CD14-positive monocyte (primary cell): ENCODE measurements at regions not wholly inside any gene's neighbourhood (a gene's known extent, or its start where the extent isn't known, plus 50 kb on each side); places are given as distances from the start of the nearest gene placed in this dataset.

Source experiments
- DNase-seq, 3 donors: peaks; one replicate each; pipeline ENCODE4 v3.0.0-alpha.2; 2011 to 2022
- H2AFZ ChIP-seq: 2 replicates; pipeline ENCODE4 v1.6.0; 2012; ENCODE audit warnings: mild to moderate bottlenecking, low read depth, low read length, inconsistent platforms; ENCODE audit not compliant: insufficient read depth, poor library complexity, severe bottlenecking
- H3K27ac ChIP-seq, 2 donors: 1 replicate in 1 of 2; 2 replicates in 1 of 2; pipeline ENCODE4 v1.5.1; 2012 to 2013; ENCODE audit warnings: low read length in 2 of 2, control low read depth in 1 of 2, inconsistent platforms in 1 of 2, low read depth in 1 of 2, mild to moderate bottlenecking in 1 of 2
- H3K27me3 ChIP-seq, 2 donors: one replicate each; pipeline versions ENCODE4 v1.6.0 to v1.6.1; 2011 to 2013; ENCODE audit warnings: low read length in 2 of 2; ENCODE audit not compliant: control insufficient read depth in 2 of 2, insufficient read depth in 2 of 2
- H3K36me3 ChIP-seq, 2 donors: replicated peaks in 1 of 2; 1 replicate in 1 of 2; 2 replicates in 1 of 2; pipeline versions ENCODE4 v1.5.1 to v1.6.1; 2012 to 2013; ENCODE audit warnings: low read length in 2 of 2, control low read depth in 1 of 2, inconsistent platforms in 1 of 2, mild to moderate bottlenecking in 1 of 2; ENCODE audit not compliant: insufficient read depth in 2 of 2, control insufficient read depth in 1 of 2
- H3K4me1 ChIP-seq, 2 donors: 1 replicate in 1 of 2; 2 replicates in 1 of 2; pipeline versions ENCODE4 v1.5.1 to v1.6.1; 2012 to 2013; ENCODE audit warnings: low read length in 2 of 2, control low read depth in 1 of 2, inconsistent platforms in 1 of 2, mild to moderate bottlenecking in 1 of 2, moderate library complexity in 1 of 2; ENCODE audit not compliant: insufficient read depth in 2 of 2, control insufficient read depth in 1 of 2
- H3K4me2 ChIP-seq: replicated peaks from 2 replicates; pipeline ENCODE3; 2012; ENCODE audit warnings: low read length, moderate library complexity, mild to moderate bottlenecking; ENCODE audit not compliant: poor library complexity, severe bottlenecking; ENCODE audit errors: extremely low read depth
- H3K4me3 ChIP-seq, 3 experiments: fragments of 200-600 bp in 1 of 3; sonication (generic) in 1 of 3; replicated peaks in 1 of 3; 1 replicate in 2 of 3; 2 replicates in 1 of 3; pipeline ENCODE4 v1.5.1; 2011 to 2013; ENCODE audit warnings: low read length in 3 of 3, mild to moderate bottlenecking in 3 of 3, control low read depth in 2 of 3, low read depth in 2 of 3, inconsistent platforms in 1 of 3, moderate library complexity in 1 of 3
- H3K79me2 ChIP-seq: 2 replicates; pipeline ENCODE4 v1.6.0; 2012; ENCODE audit warnings: mild to moderate bottlenecking, control low read depth, inconsistent platforms, low read length, moderate library complexity; ENCODE audit not compliant: insufficient read depth
- H3K9ac ChIP-seq: 2 replicates; pipeline ENCODE4 v1.6.0; 2017; ENCODE audit warnings: low read length, mild to moderate bottlenecking; ENCODE audit not compliant: insufficient read depth, poor library complexity, severe bottlenecking
- H3K9me3 ChIP-seq, 2 donors: replicated peaks in 1 of 2; 1 replicate in 1 of 2; 2 replicates in 1 of 2; pipeline versions ENCODE4 v1.5.1 to v1.6.1; 2012 to 2013; ENCODE audit warnings: low read length in 2 of 2, control low read depth in 1 of 2; ENCODE audit not compliant: control insufficient read depth in 1 of 2, insufficient read depth in 1 of 2
- H4K20me1 ChIP-seq: 2 replicates; pipeline ENCODE4 v1.6.0; 2012; ENCODE audit warnings: mild to moderate bottlenecking, low read length, control low read depth, moderate library complexity; ENCODE audit not compliant: insufficient read depth
- H3K27ac Mint-ChIP-seq, 7 donors: one replicate each; pipeline ENCODE4 v1.8.0; 2020; ENCODE audit warnings: mild to moderate bottlenecking in 7 of 7, mixed read lengths in 7 of 7, moderate library complexity in 6 of 7, inconsistent platforms in 2 of 7
- H3K27me3 Mint-ChIP-seq, 3 donors: one replicate each; pipeline ENCODE4 v1.8.0; 2021 to 2022; ENCODE audit warnings: low read depth in 3 of 3, mild to moderate bottlenecking in 3 of 3, mixed read lengths in 3 of 3, moderate library complexity in 3 of 3, inconsistent platforms in 1 of 3
- H3K36me3 Mint-ChIP-seq, 2 donors: one replicate each; pipeline ENCODE4 v1.8.0; 2020; ENCODE audit warnings: mixed read lengths in 2 of 2, inconsistent platforms in 1 of 2, mild to moderate bottlenecking in 1 of 2
- H3K4me1 Mint-ChIP-seq: one replicate; pipeline ENCODE4 v1.8.0; 2020; ENCODE audit warnings: mild to moderate bottlenecking, mixed read lengths
- H3K4me3 Mint-ChIP-seq, 2 donors: one replicate each; pipeline ENCODE4 v1.8.0; 2020; ENCODE audit warnings: mild to moderate bottlenecking in 2 of 2, mixed read lengths in 2 of 2, moderate library complexity in 1 of 2
- H3K9me3 Mint-ChIP-seq, 7 donors: one replicate each; pipeline ENCODE4 v1.8.0; 2020 to 2022; ENCODE audit warnings: mixed read lengths in 7 of 7, mild to moderate bottlenecking in 6 of 7, moderate library complexity in 6 of 7, inconsistent platforms in 2 of 7
- CTCF ChIP-seq: fragments of 200-600 bp; IDR thresholded peaks from one replicate; pipeline ENCODE4 v1.8.0; 2022; ENCODE audit warnings: antibody characterized with exemption, mild to moderate bottlenecking
- WGBS: methylation state at CpG from one replicate; pipeline ENCODE4 v1.1.5; 2013; ENCODE audit warnings: missing lambda C conversion rate; ENCODE audit not compliant: insufficient coverage; 5-methylcytosine and 5-hydroxymethylcytosine counted together
- intact Hi-C, 2 donors: fragments of 100-400 bp; cut with micrococcal nuclease; formaldehyde crosslinking; loops; one replicate each; pipeline versions ENCODE4 v1.15.0 to v1.15.1; 2023

- intact Hi-C loops = no loop called here
- Histone ChIP-seq H3K27me3 (no peaks in the 10 kb centered on the region), H3K9me3 (no peaks in the 10 kb centered on the region), H2AFZ (no peak overlapping the region), H3K27ac (no peak overlapping the region), H3K79me2 (no peaks in the 10 kb centered on the region), H3K36me3 (no peaks in the 10 kb centered on the region), H3K4me2 (no peak overlapping the region), H3K4me3 (no peak overlapping the region), H3K4me1 (no peaks in the 10 kb centered on the region), H4K20me1 (no peaks in the 10 kb centered on the region), H3K9ac (no peak overlapping the region)
- Mint-ChIP-seq H3K4me3 (no peak overlapping the region), H3K27ac (no peak overlapping the region), H3K4me1 (no peaks in the 10 kb centered on the region), H3K36me3 (no peaks in the 10 kb centered on the region), H3K9me3 (peaks cover 0 to 11% (median 6%) of the 10 kb centered on the region in 7 donors), H3K27me3 (no peaks in the 10 kb centered on the region)
- DNase-seq = no peak
- no peak for TF ChIP-seq CTCF
- no CpG with 5 or more reads among the region's 2 CpGs for WGBS
Measured at GRCh38 chr15:61344293-61344692, 115.2 kb upstream of the RORA start.

- no peak overlapping the region for H3K9ac ChIP-seq
- no peaks in the 10 kb centered on the region for H3K36me3 ChIP-seq
- Mint-ChIP-seq H3K4me3 (no peak overlapping the region), H3K27me3 (no peaks in the 10 kb centered on the region), H3K9me3 (peaks cover 0 to 14% (median 8%) of the 10 kb centered on the region in 7 donors), H3K27ac (no peak overlapping the region), H3K4me1 (no peaks in the 10 kb centered on the region), H3K36me3 (no peaks in the 10 kb centered on the region)
- no peak for TF ChIP-seq CTCF
- no peaks in the 10 kb centered on the region for H3K27me3 ChIP-seq
- H3K4me1 ChIP-seq = no peaks in the 10 kb centered on the region
- H2AFZ ChIP-seq = no peak overlapping the region
- 100% methylated on average over 1 of the region's 2 CpGs for WGBS
- no peaks in the 10 kb centered on the region for H3K79me2 ChIP-seq
- H3K4me3 ChIP-seq = no peak overlapping the region
- no peak for DNase-seq
- H4K20me1 ChIP-seq = no peaks in the 10 kb centered on the region
- no peak overlapping the region for H3K27ac ChIP-seq
- peaks cover 0 to 2% of the 10 kb centered on the region in 2 donors for H3K9me3 ChIP-seq
- no peak overlapping the region for H3K4me2 ChIP-seq
- intact Hi-C loops = no loop called here
Measured at GRCh38 chr15:61342390-61342789, 113.3 kb upstream of the RORA start.
